Right forelimb (tissue), 1 donor: ENCODE measurements at regions not wholly inside any gene's neighbourhood (a gene's known extent, or its start where the extent isn't known, plus 50 kb on each side); places are given as distances from the start of the nearest gene placed in this dataset.
"Not testable (repeated sequence)": the region's sequence is repeated elsewhere in the genome, so short reads cannot be mapped to it uniquely, and the experiment has no call there.

ENCODE experiments used
- DNase-seq: peaks from one replicate; pipeline ENCODE4 v3.0.0-alpha.2; 2018

GRCh38 chr3:147471741-147472140, 62.6 kb downstream of the ZIC1 start:
- DNase-seq = no peak

- no peak for DNase-seq
Observed at GRCh38 chr3:147472846-147473245, 63.7 kb downstream of the ZIC1 start.

- no peak for DNase-seq
Observed at GRCh38 chr3:147483145-147483544, 74.0 kb downstream of the ZIC1 start.

- no peak for DNase-seq
Observed at GRCh38 chr3:147483578-147483977, 74.4 kb downstream of the ZIC1 start.

GRCh38 chr3:147493065-147493464, 83.9 kb downstream of the ZIC1 start:
- no peak for DNase-seq

GRCh38 chr3:147493666-147494065, 84.5 kb downstream of the ZIC1 start:
- no peak for DNase-seq

- DNase-seq = no peak
Observed at GRCh38 chr3:147497286-147497685, 88.1 kb downstream of the ZIC1 start.

GRCh38 chr3:147507638-147508286, 98.6 kb downstream of the ZIC1 start:
- no peak for DNase-seq

- no peak for DNase-seq
Observed at GRCh38 chr3:147509448-147509847, 100.3 kb downstream of the ZIC1 start.

GRCh38 chr3:147513785-147514184, 104.6 kb downstream of the ZIC1 start:
- no peak for DNase-seq

GRCh38 chr3:147514366-147515160, 105.4 kb downstream of the ZIC1 start:
- DNase-seq = no peak

GRCh38 chr3:147518465-147518864, 109.3 kb downstream of the ZIC1 start:
- no peak for DNase-seq

GRCh38 chr3:147521646-147522045, 112.5 kb downstream of the ZIC1 start:
- no peak for DNase-seq

GRCh38 chr3:147522780-147523179, 113.6 kb downstream of the ZIC1 start:
- not testable (repeated sequence) for DNase-seq

- no peak for DNase-seq
Observed at GRCh38 chr3:147529551-147529950, 120.4 kb downstream of the ZIC1 start.

- DNase-seq = no peak
Observed at GRCh38 chr3:147538034-147538433, 128.9 kb downstream of the ZIC1 start.

GRCh38 chr3:147540921-147541320, 131.8 kb downstream of the ZIC1 start:
- no peak for DNase-seq

GRCh38 chr3:147544290-147544689, 135.1 kb downstream of the ZIC1 start:
- DNase-seq = no peak

GRCh38 chr3:147551491-147551890, 142.3 kb downstream of the ZIC1 start:
- no peak for DNase-seq

- no peak for DNase-seq
Observed at GRCh38 chr3:147554332-147554731, 145.2 kb downstream of the ZIC1 start.

GRCh38 chr3:147572970-147573340, 163.8 kb downstream of the ZIC1 start:
- DNase-seq = no peak

GRCh38 chr3:147574621-147575020, 165.5 kb downstream of the ZIC1 start:
- DNase-seq = peak; percentile 37

GRCh38 chr3:147575391-147575790, 166.2 kb downstream of the ZIC1 start:
- DNase-seq = no peak

- no peak for DNase-seq
Observed at GRCh38 chr3:147582642-147583041, 173.5 kb downstream of the ZIC1 start.

- DNase-seq = peak; percentile 37
Observed at GRCh38 chr3:147589016-147589415, 179.9 kb downstream of the ZIC1 start.
